ENCODE measurements at regions not wholly inside any gene's neighbourhood (a gene's known extent, or its start where the extent isn't known, plus 50 kb on each side); places are given as distances from the start of the nearest gene placed in this dataset.

DNA sequence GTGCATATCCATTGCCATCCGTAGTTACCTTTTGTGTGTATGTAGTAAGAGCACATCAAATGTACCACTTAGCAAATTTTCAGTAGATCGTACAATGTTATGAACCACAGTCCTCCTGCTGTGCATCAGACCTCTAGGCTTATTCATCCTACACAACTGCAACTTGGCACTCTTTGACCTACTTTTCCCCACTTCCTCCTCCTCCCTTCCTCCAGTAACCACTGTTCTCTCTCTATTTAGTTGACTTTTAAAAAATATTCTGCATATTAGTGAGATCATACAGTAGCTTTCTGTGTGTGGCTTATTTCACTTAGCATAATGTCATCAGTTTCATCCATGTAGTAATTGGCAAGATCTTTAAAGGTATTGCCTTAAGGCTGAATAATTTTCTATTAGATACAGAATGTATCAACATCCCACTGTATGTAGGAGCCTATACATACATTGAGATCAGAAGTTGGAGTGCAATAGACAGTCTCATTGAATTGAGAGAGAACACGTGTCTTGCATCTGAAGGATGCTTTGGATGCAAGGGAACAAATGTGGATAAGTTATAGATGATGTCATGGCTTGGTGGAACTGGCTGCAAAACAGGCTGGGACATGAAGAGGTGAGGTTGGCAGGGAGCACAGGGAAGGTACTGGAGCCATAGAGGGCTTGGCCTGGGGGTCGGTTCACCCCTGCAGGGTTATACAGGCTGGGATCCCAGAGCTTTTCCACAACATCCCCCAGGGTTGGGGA lies 83.0 kb upstream of the FAM180A start:
- TF ChIP-seq, protein P1, sequence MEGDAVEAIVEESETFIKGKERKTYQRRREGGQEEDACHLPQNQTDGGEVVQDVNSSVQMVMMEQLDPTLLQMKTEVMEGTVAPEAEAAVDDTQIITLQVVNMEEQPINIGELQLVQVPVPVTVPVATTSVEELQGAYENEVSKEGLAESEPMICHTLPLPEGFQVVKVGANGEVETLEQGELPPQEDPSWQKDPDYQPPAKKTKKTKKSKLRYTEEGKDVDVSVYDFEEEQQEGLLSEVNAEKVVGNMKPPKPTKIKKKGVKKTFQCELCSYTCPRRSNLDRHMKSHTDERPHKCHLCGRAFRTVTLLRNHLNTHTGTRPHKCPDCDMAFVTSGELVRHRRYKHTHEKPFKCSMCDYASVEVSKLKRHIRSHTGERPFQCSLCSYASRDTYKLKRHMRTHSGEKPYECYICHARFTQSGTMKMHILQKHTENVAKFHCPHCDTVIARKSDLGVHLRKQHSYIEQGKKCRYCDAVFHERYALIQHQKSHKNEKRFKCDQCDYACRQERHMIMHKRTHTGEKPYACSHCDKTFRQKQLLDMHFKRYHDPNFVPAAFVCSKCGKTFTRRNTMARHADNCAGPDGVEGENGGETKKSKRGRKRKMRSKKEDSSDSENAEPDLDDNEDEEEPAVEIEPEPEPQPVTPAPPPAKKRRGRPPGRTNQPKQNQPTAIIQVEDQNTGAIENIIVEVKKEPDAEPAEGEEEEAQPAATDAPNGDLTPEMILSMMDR (IDR thresholded peaks at IDR 0.05) = no peak
- TF ChIP-seq POLR2A (IDR thresholded peaks at IDR 0.05) = no peak

All from lower leg skin (tissue), 3 donors.